MM.1S (cell line): ENCODE measurements at regions not wholly inside any gene's neighbourhood (a gene's known extent, or its start where the extent isn't known, plus 50 kb on each side); places are given as distances from the start of the nearest gene placed in this dataset.

ENCODE experiments used
- CTCF ChIP-seq: fragments of 300-600 bp; sonication (generic); IDR thresholded peaks from 2 replicates; pipeline ENCODE4 v1.5.1; 2016; ENCODE audit warnings: antibody characterized with exemption, low read length, mixed read lengths
- EZH2 ChIP-seq: fragments of 300-600 bp; sonication (generic); optimal IDR thresholded peaks from 2 replicates; pipeline ENCODE3; 2017; ENCODE audit warnings: low read depth, mild to moderate bottlenecking, antibody characterized with exemption, low read length, mixed read lengths

- no peak for TF ChIP-seq CTCF
- TF ChIP-seq EZH2, result no peak
Observed at GRCh38 chr3:181974198-181974597, 262.5 kb downstream of the SOX2 start.
